T-helper 1 cell treated with Interleukin-12 subunit alpha and Interleukin-12 subunit beta and Interleukin-4 antibody, amounts not matched to agents 30 ng/mL and 1 ng/mL, for 36 hours (primary cell): ENCODE measurements at regions not wholly inside any gene's neighbourhood (a gene's known extent, or its start where the extent isn't known, plus 50 kb on each side); places are given as distances from the start of the nearest gene placed in this dataset.

ENCODE experiments used
- intact Hi-C: fragments of 100-400 bp; cut with micrococcal nuclease; formaldehyde crosslinking; loops from one replicate; pipeline ENCODE4 v1.15.1; 2024

DNA sequence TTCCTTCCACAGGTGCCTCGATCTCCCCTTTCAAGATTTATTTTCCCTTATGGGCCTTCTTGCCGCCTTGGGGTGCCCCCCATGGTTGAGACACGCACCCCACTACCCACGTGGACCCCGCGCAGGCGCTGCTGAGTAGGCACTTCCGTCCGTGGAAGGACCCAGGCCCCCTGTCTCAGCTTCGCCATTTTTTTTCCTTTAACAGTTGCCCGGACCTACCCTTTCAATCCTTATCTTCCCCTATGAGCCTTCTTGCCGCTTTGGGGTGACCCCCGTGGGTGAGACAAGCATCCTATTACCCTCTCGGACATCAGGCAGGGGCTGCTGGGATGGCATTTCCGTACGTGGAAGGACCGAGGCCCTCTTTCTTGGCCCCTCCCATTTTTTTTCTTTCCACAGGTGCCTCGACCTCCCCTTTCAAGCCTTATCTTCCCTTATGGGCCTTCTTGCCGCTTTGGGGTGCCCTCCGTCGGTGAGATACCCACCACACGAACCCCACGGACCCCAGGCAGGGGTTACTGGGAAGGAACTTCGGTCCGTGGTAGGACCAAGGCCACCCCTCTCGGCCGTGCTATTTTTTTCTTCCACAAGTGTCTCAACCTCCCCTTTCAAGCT lies 268.2 kb downstream of the ALG10 start:
- intact Hi-C loops: no loop called here

- intact Hi-C loops: no loop called here
These were observed 268.7 kb downstream of the ALG10 start for GRCh38 chr12:34291001-34291400.

DNA sequence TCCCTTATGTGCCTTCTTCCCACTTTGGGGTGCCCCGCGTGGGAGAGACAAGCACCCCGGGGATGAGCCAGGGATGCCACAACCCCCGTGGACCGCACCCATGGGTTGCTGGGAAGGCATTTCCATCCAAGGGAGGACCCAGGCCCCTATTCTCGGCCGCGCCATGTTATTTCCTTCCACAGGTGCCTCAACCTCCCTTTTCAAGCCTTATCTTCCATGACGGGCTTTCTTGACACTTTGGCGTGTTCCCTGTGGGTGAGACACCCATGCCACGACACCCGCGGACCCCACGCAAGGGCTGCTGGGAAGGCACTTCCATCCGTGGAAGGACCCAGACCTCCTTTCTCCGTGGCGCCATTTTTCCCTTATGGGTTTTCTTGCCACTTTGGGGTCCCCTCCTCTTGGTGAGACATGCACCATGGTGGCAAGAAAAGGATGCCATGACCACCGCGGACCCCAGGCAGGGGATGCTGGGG lies 269.2 kb downstream of the ALG10 start:
- intact Hi-C loops: no loop called here

DNA sequence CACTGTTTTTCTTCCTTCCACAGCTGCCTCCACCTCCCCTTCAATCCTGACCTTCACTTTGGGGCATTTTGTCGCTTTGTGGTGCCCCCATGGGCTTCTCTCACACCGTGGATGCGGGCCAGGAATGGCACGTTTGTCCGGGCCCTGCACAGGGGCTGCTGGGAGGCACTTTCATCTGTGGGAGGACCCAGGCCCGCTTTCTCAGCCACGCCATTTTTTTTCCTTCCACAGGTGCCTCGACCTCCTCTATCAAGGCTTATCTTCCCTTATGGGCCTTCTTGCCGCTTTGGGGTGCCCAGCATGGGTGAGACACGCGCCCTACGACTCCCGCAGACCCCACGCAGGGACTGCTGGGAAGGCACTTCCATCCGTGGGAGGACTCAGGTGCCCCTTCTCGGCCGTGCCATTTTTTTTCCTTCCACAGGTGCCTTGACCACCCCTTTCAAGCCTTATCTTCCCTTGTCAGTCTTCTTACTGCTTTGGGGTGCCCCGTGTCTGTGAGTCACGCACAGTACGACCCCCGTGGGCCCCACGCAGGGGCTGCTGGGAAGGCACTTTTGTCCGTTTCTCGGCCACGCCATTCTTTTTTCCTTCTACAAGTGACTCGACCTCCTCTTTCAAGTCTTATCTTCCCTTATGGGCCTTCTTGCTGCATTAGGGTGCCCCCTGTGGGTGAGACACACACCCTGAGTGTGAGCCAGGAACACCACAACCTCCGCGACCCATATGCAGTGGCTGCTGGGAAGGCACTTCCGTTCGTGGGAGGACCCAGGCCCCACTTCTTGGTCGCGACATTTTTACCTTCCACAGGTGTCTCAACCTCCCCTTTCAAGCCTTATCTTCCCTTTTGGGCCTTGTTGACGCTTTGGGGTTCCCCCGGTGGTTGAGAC lies 270.7 kb downstream of the ALG10 start:
- intact Hi-C loops: no loop called here

GRCh38 chr12:34294137-34294536 lies 271.8 kb downstream of the ALG10 start:
- intact Hi-C loops: no loop called here

GRCh38 chr12:34294671-34295365 lies 272.5 kb downstream of the ALG10 start:
- intact Hi-C loops: no loop called here

DNA sequence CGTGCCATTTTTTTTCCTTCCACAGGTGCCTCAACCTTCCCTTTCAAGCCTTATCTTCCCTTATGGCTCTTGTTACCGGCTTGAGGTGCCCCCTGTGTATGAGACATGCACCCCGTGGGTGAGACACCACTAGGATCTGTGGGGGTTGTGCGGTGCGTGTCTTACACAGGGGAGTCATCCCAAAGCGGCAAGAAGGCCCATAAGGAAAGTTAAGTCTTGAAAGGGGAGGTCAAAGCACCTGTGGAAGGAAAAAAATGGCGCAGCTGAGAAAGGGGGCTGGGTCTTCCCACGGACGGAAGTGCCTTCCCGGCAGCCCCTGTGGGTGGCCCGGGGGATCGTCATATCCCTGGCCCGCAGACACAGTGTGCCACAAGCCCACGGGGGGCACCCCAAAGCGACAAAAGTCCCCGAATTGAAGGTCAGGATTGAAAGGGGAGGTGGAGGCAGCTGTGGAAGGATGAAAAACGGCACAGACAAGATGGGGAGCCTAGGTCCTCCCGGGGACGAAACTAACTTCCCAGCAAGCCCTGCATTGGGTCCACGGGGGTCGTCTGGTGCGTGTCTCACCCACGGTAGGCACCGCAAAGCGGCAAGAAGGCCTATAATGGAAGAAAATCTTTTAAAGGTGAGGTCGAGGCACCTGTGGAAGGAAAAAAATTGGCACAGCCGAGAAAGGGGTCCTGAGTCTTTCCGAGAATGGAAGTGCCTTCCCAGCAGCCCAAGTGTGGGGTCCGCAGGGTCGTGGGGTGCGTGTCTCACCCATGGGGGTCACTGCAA lies 273.3 kb downstream of the ALG10 start:
- intact Hi-C loops: no loop called here

DNA sequence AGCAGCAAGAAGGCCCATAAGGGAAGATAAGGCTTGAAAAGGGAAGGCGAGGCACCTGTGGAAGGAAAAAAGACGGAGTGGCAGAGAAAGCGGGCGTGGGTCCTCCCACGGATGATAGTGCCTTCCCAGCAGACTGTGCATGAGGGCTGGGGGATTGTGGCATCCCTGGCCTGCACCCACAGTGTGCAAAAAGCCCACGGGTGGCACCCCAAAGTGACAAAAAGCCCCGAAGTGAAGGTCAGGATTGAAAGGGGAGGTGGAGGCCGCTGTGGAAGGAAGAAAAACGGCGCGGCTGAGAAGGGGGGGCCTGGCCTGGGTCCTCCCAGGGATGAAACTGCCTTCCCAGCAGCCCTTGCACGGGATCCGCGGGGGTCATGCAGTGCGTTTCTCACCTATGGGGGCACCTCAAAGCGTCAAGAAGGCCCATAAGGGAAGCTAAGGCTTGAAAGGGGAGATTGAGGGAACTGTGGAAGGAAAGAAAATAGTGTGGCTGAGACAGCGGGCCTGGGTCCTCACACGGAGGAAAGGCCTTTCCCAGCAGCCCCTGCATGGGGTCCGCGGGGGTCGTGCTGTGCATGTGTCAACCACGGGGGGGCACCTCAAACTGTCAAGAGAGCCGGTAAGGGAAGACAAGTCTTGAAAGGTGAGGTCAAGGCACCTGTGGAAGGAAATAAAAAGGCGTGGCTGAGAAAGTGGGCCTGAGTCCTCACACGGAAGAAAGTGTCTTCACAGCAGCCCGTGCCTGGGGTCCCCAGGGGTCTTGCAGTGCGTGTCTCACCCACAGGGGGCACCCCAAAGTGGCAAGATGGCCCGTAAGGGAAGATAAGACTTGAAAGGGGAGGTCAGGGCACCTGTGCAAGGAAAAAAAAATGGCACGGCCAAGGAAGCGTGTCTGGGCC lies 274.1 kb downstream of the ALG10 start:
- intact Hi-C loops: no loop called here

DNA sequence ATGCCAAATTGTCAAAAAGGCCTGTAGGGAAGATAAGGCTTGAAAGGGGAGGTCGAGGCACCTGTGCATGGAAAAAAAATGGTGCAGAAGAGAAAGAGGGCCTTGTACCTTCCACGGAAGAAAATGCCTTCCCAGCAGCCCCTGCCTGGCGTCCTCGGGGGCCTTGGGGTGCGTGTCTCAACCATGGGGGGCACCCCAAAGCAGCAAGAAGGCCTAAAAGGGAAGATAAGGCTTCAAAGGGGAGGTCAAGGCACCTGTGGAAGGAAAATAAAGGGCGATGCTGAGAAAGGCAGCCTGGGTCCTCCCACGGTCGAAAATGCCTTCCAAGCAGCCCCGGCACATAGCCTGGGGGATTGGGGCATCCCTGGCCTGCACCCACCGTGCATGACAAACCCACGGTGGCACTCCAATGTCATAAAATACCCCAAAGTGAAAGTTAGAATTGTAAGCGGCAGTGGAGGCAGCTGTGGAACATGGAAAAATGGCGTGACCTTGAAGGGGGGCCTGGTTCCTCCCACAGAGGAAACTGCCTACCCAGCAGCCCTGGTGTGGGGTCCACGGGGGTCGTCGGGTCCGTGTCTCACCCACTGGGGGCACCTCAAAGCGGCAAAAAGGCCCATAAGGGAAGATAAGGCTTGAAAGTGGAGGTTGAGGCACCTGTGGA lies 275.0 kb downstream of the ALG10 start:
- intact Hi-C loops: no loop called here

GRCh38 chr12:34297790-34298164 lies 275.5 kb downstream of the ALG10 start:
- intact Hi-C loops: no loop called here

GRCh38 chr12:34298176-34298970 lies 276.1 kb downstream of the ALG10 start:
- intact Hi-C loops: no loop called here

DNA sequence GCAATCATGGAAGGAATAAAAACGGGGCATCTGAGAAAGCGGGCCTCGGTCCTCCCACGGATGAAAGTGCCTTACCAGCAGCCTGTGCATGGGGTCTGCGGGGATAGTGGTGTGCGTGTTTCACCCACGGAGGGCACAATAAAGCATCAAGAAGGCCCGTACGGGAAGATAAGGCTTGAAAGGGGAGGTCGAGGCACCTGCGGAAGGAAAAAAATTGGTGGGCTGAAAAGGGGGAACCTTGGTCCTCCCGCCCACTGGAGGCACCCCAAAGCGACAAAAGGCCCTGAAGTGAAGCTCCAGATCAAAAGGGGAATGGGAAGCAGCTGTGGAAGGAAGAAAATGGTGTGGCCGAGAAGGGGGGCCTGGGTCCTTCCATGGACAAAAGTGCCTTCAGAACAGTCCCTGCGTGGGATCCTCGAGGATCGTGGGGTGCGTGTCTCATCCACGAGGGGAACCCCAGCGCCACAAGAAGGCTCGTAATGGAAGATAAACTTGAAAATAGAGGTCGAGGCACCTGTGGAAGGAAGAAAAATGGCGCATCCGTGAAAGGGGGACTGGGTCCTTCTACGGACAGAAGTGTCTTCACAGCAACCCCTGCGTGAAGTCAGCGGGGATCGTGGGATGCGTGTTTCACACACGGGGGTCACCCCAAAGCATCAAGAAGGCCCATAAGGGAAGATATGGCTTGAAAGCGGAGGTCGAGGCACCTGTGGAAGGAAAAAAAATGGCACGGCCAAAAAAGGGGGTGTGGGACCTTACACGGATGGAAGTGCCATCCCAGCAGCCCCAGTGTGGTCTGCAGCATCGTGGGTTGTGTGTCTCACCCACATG lies 276.9 kb downstream of the ALG10 start:
- intact Hi-C loops: no loop called here

DNA sequence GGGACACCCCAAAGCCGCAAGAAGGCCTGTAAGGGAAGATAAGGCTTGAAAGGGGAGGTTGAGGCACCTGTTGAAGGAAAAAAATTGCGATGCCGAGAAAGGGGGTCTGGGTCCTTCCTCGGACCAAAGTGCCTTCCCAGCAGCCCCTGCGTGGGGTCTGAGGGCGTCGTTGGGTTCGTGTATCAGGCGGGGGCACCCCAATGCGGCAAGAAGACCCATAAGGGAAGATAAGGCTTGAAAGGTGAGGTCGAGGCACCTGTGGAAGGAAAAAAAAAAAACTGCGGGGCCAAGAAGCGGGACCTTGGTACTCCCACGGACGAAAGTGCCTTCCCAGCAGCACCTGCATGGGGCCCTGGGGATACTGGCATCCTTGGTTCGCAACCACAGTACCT lies 277.5 kb downstream of the ALG10 start:
- intact Hi-C loops: no loop called here

DNA sequence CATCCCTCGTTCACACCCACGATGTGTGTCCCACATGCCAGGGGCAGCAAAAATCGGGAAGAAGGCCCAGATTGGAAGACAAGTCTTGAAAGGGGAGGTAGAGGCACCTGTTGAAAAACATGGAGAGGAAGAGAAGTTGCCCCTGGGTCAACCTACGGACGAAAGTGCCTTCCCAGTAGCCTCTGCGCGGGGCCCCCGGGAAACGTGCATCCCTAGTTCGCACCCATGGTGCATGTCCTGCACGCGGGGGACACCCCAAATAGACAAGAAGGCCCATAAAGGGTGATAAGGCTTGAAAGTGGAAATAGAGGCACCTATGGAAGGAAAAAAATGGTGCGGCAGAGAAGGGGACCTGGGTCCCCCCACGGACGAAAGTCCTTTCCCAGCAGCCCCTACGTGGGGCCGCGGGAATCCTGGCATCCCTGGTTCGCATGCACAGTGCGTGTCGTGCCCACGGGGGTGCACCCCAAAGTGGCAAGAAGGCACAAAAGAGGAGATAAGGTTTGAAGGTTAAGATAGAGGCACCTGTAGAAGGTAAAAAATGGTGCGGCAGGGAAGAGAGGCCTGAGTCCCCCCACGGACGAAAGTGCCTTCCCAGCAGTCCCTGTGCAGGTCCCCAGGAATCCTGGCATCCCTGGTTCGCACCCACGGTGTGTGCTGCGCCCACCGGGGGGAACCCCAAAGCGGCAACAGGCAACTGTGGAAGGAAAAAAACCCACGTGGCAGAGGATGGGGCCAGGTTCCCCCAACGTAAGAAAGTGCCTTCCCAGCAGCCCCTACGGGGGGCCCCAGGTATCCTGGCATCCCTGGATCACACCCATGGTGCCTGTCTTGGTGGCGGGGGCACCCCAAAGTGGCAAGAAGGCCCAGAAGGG lies 278.3 kb downstream of the ALG10 start:
- intact Hi-C loops: no loop called here

DNA sequence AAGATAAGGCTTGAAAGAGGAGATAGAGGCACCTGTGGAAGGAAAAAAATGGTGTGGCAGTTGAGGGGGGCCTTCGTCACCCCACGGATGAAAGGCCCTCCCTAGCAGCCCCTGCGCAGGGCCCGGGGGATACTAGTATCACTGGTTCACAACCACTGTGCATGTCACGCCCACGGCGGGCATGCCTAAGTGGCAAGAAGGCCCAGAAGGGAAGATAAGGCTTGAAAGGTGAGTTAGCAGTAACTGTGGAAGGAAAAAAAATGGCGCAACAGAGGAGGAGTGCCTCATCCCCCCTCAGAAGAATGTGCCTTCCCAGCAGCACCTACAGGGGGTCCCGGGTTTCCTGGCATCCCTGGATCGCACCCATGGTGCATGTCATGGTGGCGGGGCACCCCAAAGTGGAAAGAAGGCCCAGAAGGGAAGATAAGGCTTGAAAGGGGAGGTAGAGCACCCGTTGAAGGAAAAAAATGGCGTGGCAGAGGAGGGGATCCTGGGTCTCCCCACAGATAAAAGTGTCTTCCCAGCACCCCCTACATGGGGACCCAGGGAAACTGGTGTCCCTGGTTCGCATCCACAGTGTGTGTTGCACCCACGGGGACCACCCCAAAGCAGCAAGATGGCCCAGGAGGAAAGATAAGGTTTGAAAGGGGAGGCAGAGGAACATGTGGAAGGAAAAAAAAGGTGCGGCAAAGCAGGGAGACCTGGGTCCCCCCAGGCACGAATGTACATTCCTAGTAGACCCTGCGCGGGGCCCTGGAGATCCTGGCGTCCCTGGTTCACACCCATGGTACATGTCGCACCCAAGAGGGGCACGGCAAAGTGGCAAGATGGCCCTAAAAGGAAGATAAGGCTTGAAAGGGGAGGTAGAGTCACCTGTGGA lies 279.2 kb downstream of the ALG10 start:
- intact Hi-C loops: no loop called here
